A673 (cell line): ENCODE measurements at regions not wholly inside any gene's neighbourhood (a gene's known extent, or its start where the extent isn't known, plus 50 kb on each side); places are given as distances from the start of the nearest gene placed in this dataset.

Experiments used
- BruUV-seq: library from RNA; stranded (reverse); fragments of 400-500 nt; replicated peaks from 2 replicates; lab custom pipeline; 2021; lab: Mats Ljungman, UMichigan
- CTCF ChIA-PET: fragments of 300-600 bp; sonication (Branson Sonifier 250); formaldehyde crosslinking; loops from one replicate; lab custom pipeline; 2022; ENCODE audit warnings: antibody characterized with exemption; lab: Charles Lee
- POLR2A ChIA-PET: fragments of 300-600 bp; sonication (Branson Sonifier 250); formaldehyde crosslinking; loops from one replicate; lab custom pipeline; 2022; ENCODE audit warnings: antibody characterized with exemption; ENCODE audit not compliant: low non-redundant PET; lab: Charles Lee
- DNase-seq: peaks from one replicate; pipeline ENCODE4 v3.0.0-alpha.2; 2015; ENCODE audit warnings: low spot score
- H3K27ac ChIP-seq: fragments of 200-600 bp; sonication (generic); 2 replicates; pipeline ENCODE4 v1.5.1; 2016; ENCODE audit warnings: mixed run types, low read depth, mild to moderate bottlenecking, mixed read lengths, antibody characterized with exemption, low read length; ENCODE audit not compliant: poor library complexity, severe bottlenecking
- H3K27me3 ChIP-seq: fragments of 200-600 bp; sonication (generic); replicated peaks from 2 replicates; pipeline ENCODE4 v1.6.1; 2017; ENCODE audit warnings: mixed run types, low read depth, mild to moderate bottlenecking, mixed read lengths, antibody characterized with exemption, low read length; ENCODE audit not compliant: insufficient read depth, poor library complexity
- H3K36me3 ChIP-seq: fragments of 200-600 bp; sonication (generic); 2 replicates; pipeline ENCODE4 v1.6.1; 2016; ENCODE audit warnings: mixed run types, mild to moderate bottlenecking, mixed read lengths, antibody characterized with exemption, low read length; ENCODE audit not compliant: insufficient read depth, poor library complexity, severe bottlenecking
- H3K4me1 ChIP-seq: fragments of 200-600 bp; sonication (generic); 2 replicates; pipeline ENCODE4 v1.6.1; 2017; ENCODE audit warnings: mixed run types, mild to moderate bottlenecking, mixed read lengths, antibody characterized with exemption, low read length; ENCODE audit not compliant: insufficient read depth, poor library complexity, severe bottlenecking
- H3K4me3 ChIP-seq: fragments of 200-600 bp; sonication (generic); 2 replicates; pipeline ENCODE4 v1.5.1; 2016; ENCODE audit warnings: low read depth, mixed run types, mild to moderate bottlenecking, mixed read lengths, low read length; ENCODE audit not compliant: poor library complexity, severe bottlenecking
- H3K9me3 ChIP-seq: fragments of 200-600 bp; sonication (generic); 2 replicates; pipeline ENCODE4 v1.6.1; 2016; ENCODE audit warnings: mixed run types, low read depth, mild to moderate bottlenecking, mixed read lengths, antibody characterized with exemption, low read length; ENCODE audit not compliant: poor library complexity, severe bottlenecking
- CTCF ChIP-seq: fragments of 300-800, 200-600 bp; sonication (generic); conservative IDR thresholded peaks from 2 replicates; pipeline ENCODE4 v1.5.1; 2017; ENCODE audit warnings: low read depth, mild to moderate bottlenecking, antibody characterized with exemption, low read length, moderate library complexity, mixed read lengths
- EZH2 ChIP-seq: fragments of 200-600 bp; sonication (generic); IDR thresholded peaks from 2 replicates; pipeline ENCODE4 v1.6.1; 2017; ENCODE audit warnings: borderline replicate concordance, low read depth, mild to moderate bottlenecking, mixed read lengths, antibody characterized with exemption, low read length; ENCODE audit not compliant: poor library complexity, severe bottlenecking
- intact Hi-C: fragments of 100-400 bp; cut with micrococcal nuclease; formaldehyde crosslinking; loops from one replicate; pipeline ENCODE4 v1.10.0; 2022; ENCODE audit not compliant: unreplicated experiment

- intact Hi-C loops = no loop called here
Observed at GRCh38 chr9:108244686-108245085, 611.1 kb downstream of the ACTL7B start.

GRCh38 chr9:108241384-108242073, 614.3 kb downstream of the ACTL7B start:
- Histone ChIP-seq H3K27me3 (no peaks in the 10 kb centered on the region), H3K9me3 (no peaks in the 10 kb centered on the region), H3K36me3 (no peaks in the 10 kb centered on the region), H3K27ac (no peak overlapping the region), H3K4me1 (no peaks in the 10 kb centered on the region), H3K4me3 (no peak overlapping the region)
- ChIA-PET POLR2A (no interaction called here), CTCF (no interaction called here)
- intact Hi-C loops = no loop called here
- DNase-seq = no peak
- no TSS peak for BruUV-seq
- TF ChIP-seq EZH2 = no peak
- no peak for TF ChIP-seq CTCF

More at GRCh38 chr9:108244686-108245085, 611.1 kb downstream of the ACTL7B start:
- Histone ChIP-seq H3K9me3 (no peaks in the 10 kb centered on the region), H3K27me3 (no peaks in the 10 kb centered on the region), H3K4me3 (no peak overlapping the region), H3K27ac (no peak overlapping the region), H3K36me3 (no peaks in the 10 kb centered on the region), H3K4me1 (no peaks in the 10 kb centered on the region)
- BruUV-seq = no TSS peak
- no peak for DNase-seq
- TF ChIP-seq EZH2 (no peak), CTCF (no peak)
- ChIA-PET POLR2A (no interaction called here), CTCF (no interaction called here)

GRCh38 chr9:108239696-108240321, 616.0 kb downstream of the ACTL7B start:
- Histone ChIP-seq H3K9me3 (no peaks in the 10 kb centered on the region), H3K4me3 (no peak overlapping the region), H3K36me3 (no peaks in the 10 kb centered on the region), H3K27ac (no peak overlapping the region), H3K4me1 (no peaks in the 10 kb centered on the region), H3K27me3 (no peaks in the 10 kb centered on the region)
- no peak for TF ChIP-seq EZH2
- BruUV-seq = no TSS peak
- DNase-seq = no peak
- CTCF ChIA-PET = no interaction called here
- POLR2A ChIA-PET = no interaction called here
- intact Hi-C loops = no loop called here
